GM10248 (cell line): ENCODE measurements at regions not wholly inside any gene's neighbourhood (a gene's known extent, or its start where the extent isn't known, plus 50 kb on each side); places are given as distances from the start of the nearest gene placed in this dataset.
"Not testable (repeated sequence)": the region's sequence is repeated elsewhere in the genome, so short reads cannot be mapped to it uniquely, and the experiment has no call there.

ENCODE experiments used
- CTCF ChIA-PET: fragments of 300-600 bp; sonication (Branson Sonifier 250); formaldehyde crosslinking; extraction: SDS; loops from one replicate; lab custom pipeline; 2021; ENCODE audit warnings: antibody characterized with exemption; lab: Yijun Ruan, JAX
- POLR2A ChIA-PET: fragments of 350-650 bp; sonication (Branson Sonifier 250); formaldehyde crosslinking; extraction: SDS; loops from one replicate; lab custom pipeline; 2020; ENCODE audit warnings: antibody characterized with exemption; lab: Yijun Ruan, JAX
- DNase-seq: peaks from one replicate; pipeline ENCODE4 v3.0.0; 2012; ENCODE audit errors: extremely low spot score
- CTCF ChIP-seq: IDR thresholded peaks from 2 replicates; pipeline ENCODE4 v1.5.1; 2012; ENCODE audit warnings: mild to moderate bottlenecking, low read depth; ENCODE audit errors: extremely low read depth, missing control alignments, control extremely low read depth

- no peak for TF ChIP-seq CTCF
- CTCF ChIA-PET, result no interaction called here
- DNase-seq, result no peak
- POLR2A ChIA-PET, result no interaction called here
Measured at GRCh38 chr11:71370895-71371673, 77.1 kb downstream of the DHCR7 start.

GRCh38 chr11:71370020-71370747, 78.0 kb downstream of the DHCR7 start:
- no peak for DNase-seq
- no peak for TF ChIP-seq CTCF
- CTCF ChIA-PET, result no interaction called here
- POLR2A ChIA-PET, result no interaction called here

- POLR2A ChIA-PET, result no interaction called here
- CTCF ChIA-PET, result interaction anchor here (1.5 kb wide), 1 partner anchor 10 kb away, joined by 4 read pairs; no protein-coding TSS in a partner anchor
- no peak for DNase-seq
- no peak for TF ChIP-seq CTCF
Measured at GRCh38 chr11:71369411-71369810, 78.8 kb downstream of the DHCR7 start.

GRCh38 chr11:71368966-71369365, 79.2 kb downstream of the DHCR7 start:
- DNase-seq, result no peak
- CTCF ChIA-PET, result interaction anchor here (1.5 kb wide), 1 partner anchor 9 kb away, joined by 4 read pairs; no protein-coding TSS in a partner anchor
- POLR2A ChIA-PET, result no interaction called here

GRCh38 chr11:71367756-71368155, 80.4 kb downstream of the DHCR7 start:
- CTCF ChIA-PET, result interaction anchor here (1.5 kb wide), 1 partner anchor 8 kb away, joined by 4 read pairs; no protein-coding TSS in a partner anchor
- POLR2A ChIA-PET, result no interaction called here

More at GRCh38 chr11:71368966-71369365, 79.2 kb downstream of the DHCR7 start:
- TF ChIP-seq CTCF, result no peak

GRCh38 chr11:71367276-71367675, 80.9 kb downstream of the DHCR7 start:
- POLR2A ChIA-PET, CTCF ChIA-PET, DNase-seq: not testable (repeated sequence)

More at GRCh38 chr11:71367756-71368155, 80.4 kb downstream of the DHCR7 start:
- DNase-seq, result no peak
- TF ChIP-seq CTCF, result no peak
